Mesothelial cell of epicardium (in vitro differentiated cells): ENCODE measurements at regions not wholly inside any gene's neighbourhood (a gene's known extent, or its start where the extent isn't known, plus 50 kb on each side); places are given as distances from the start of the nearest gene placed in this dataset.

Source experiments
- DNase-seq, 2 experiments: peaks; one replicate each; pipeline ENCODE4 v3.0.0; 2021; ENCODE audit warnings: low spot score in 2 of 2; ENCODE audit not compliant: unreplicated experiment in 2 of 2
- H3K27ac Mint-ChIP-seq: 2 replicates; pipeline ENCODE4 v1.8.0; 2021; ENCODE audit warnings: mixed read lengths
- H3K27me3 Mint-ChIP-seq: 2 replicates; pipeline ENCODE4 v1.8.0; 2021; ENCODE audit warnings: low read depth, mixed read lengths
- H3K36me3 Mint-ChIP-seq: 2 replicates; pipeline ENCODE4 v1.8.0; 2021; ENCODE audit warnings: mixed read lengths
- H3K4me1 Mint-ChIP-seq: 2 replicates; pipeline ENCODE4 v1.8.0; 2021; ENCODE audit warnings: mixed read lengths
- H3K4me3 Mint-ChIP-seq: 2 replicates; pipeline ENCODE4 v1.8.0; 2021; ENCODE audit warnings: mild to moderate bottlenecking, moderate library complexity, mixed read lengths
- H3K9me3 Mint-ChIP-seq: 2 replicates; pipeline ENCODE4 v1.8.0; 2021; ENCODE audit warnings: mixed read lengths
- CTCF ChIP-seq: fragments of 200-600 bp; sonication (generic); IDR thresholded peaks from one replicate; pipeline ENCODE4 v1.5.0; 2021; ENCODE audit warnings: antibody characterized with exemption; ENCODE audit not compliant: unreplicated experiment

GRCh38 chr3:191944835-191945234, 483.9 kb downstream of the PYDC2 start:
- Mint-ChIP-seq H3K27me3 (no peaks in the 10 kb centered on the region), H3K4me1 (no peaks in the 10 kb centered on the region), H3K27ac (no peak overlapping the region), H3K9me3 (no peaks in the 10 kb centered on the region), H3K36me3 (no peaks in the 10 kb centered on the region), H3K4me3 (no peak overlapping the region)
- no peak for DNase-seq
- no peak for TF ChIP-seq CTCF

DNA sequence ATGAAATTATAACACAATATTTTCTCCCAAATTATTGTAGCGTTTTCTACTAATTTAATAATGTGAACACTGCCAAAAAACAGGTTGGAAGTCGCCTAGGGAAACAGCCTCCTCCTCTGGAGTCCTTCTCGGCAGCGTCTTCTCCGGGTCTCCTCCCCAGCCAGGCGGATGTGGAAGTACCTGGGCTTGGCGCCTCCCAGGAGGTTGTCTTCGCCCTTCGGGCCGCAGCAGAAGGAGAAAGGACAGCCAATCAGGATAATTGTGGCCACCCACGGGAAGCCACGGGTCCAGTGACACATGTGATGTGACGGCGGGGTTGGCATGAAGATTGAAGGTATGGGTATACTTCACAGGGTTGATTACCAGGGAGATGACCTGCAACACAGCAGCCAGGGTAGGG, 491.2 kb downstream of the PYDC2 start:
- Mint-ChIP-seq H3K9me3 (no peaks in the 10 kb centered on the region), H3K4me1 (no peaks in the 10 kb centered on the region), H3K27me3 (no peaks in the 10 kb centered on the region), H3K27ac (no peak overlapping the region), H3K4me3 (no peak overlapping the region), H3K36me3 (no peaks in the 10 kb centered on the region)
- DNase-seq = no peak
- no peak for TF ChIP-seq CTCF

GRCh38 chr3:191952609-191953008, 491.6 kb downstream of the PYDC2 start:
- Mint-ChIP-seq H3K36me3 (no peaks in the 10 kb centered on the region), H3K4me3 (no peak overlapping the region), H3K9me3 (no peaks in the 10 kb centered on the region), H3K4me1 (no peaks in the 10 kb centered on the region), H3K27ac (no peak overlapping the region), H3K27me3 (no peaks in the 10 kb centered on the region)
- no peak for DNase-seq
- TF ChIP-seq CTCF = no peak

DNA sequence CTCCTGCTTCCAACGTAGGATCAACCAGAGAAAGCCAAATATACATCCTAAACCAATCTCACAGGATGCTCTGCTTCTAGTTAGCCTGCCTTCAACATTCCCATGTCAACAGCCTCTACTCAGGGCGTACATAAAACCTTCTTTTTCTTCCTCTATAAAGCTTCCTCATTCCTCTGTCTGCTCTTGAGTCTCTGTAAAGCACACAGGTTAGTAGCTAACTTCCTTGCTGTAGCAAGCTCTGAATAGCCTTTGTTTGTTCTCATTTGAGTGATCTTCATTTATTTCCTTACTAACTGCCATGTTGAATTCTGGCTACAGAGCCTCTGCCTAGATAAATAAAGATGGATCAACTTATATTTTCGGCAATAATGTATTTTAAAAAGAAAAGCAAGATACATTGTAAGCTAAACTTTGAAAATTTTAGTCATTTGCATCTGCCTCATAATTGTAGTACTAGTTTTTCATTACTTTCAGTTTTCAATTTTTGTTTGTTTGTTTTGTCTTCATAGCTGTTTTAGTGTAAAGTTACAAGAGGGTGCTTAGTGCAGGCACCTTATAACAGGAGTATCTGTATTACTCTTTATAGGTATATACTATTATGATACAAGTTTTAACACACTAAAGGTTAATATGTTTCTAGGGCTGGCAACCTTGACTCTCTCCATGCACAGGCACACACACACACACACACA, 498.2 kb downstream of the PYDC2 start:
- H3K27ac Mint-ChIP-seq = no peak overlapping the region
- H3K4me1 Mint-ChIP-seq = peaks cover 33% of the 10 kb centered on the region
- no peaks in the 10 kb centered on the region for H3K36me3 Mint-ChIP-seq
- no peaks in the 10 kb centered on the region for H3K9me3 Mint-ChIP-seq
- no peak overlapping the region for H3K4me3 Mint-ChIP-seq
- no peak for TF ChIP-seq CTCF
- H3K27me3 Mint-ChIP-seq = no peaks in the 10 kb centered on the region
- DNase-seq = no peak

DNA sequence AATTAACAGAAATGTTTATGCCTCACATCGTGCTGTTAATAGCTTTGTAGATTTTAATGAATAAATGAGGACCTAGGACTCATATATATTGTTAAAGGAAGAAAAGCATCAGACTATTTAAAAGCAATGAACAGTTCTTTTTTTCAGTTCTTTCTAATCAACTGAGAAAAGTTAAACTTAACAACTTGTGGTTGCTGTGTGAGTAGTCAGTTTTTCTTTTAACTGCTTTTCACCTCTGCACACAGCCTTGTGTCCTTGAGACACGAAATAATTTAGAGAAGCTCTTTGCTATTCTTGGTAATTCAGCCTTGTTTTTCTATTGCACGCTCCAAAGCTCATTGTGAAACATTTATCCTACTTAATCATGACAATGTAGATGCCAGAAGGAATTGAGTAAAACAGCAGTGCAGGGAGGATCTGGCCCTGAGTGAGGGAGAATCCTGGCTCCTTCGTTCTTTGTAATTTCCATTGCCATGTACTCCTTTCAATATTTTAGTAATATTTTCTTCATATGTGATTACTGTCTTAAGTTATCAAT, 499.0 kb downstream of the PYDC2 start:
- Mint-ChIP-seq H3K4me1 (peaks cover 33% of the 10 kb centered on the region), H3K27ac (peak overlapping the region; percentile 37), H3K4me3 (no peak overlapping the region), H3K36me3 (no peaks in the 10 kb centered on the region), H3K27me3 (no peaks in the 10 kb centered on the region), H3K9me3 (no peaks in the 10 kb centered on the region)
- no peak for DNase-seq
- TF ChIP-seq CTCF = no peak
